ENCODE measurements at regions not wholly inside any gene's neighbourhood (a gene's known extent, or its start where the extent isn't known, plus 50 kb on each side); places are given as distances from the start of the nearest gene placed in this dataset.

DNA sequence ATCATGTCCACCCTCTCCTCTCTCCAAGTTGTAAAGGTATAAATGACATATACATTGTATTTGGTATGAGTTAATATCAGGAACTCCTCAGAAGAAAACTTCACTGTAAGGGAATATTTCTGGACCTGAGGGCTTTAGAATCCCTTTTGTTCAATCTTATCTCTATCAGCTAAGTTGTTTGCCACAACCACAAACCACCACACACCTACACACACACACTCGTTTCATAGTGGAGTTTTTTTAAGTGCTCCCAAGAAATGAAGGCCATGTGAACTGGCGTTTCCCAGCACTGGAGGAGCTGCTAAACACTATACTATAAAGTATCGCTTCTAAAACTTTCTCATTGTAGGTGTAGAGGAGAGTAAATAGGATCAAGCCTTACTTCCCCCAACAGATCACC, 64.8 kb upstream of the GHITM start:
- no peak overlapping the region for H3K14ac ChIP-seq (ENCODE audit: insufficient read length)
- no peak overlapping the region for H3K9ac ChIP-seq (replicated peaks in 1 of 4; ENCODE audit: extremely low read depth in 1 of 4, low read depth in 3 of 4, low read length in 3 of 4)
- ChIA-PET POLR2A (ENCODE audit: partially characterized antibody) (no interaction called here), CTCF (ENCODE audit: partially characterized antibody) (interaction anchor here (1.5 to 5.7 kb wide), 8 partner anchors 10 to 130 kb away, joined by 5 to 82 read pairs (median 16); no protein-coding TSS in a partner anchor)
- H3K4me3 ChIP-seq (ENCODE audit: extremely low read depth in 1 of 4, insufficient read depth in 2 of 4, low read depth in 3 of 4, low read length in 4 of 4): no peak overlapping the region
- no peak overlapping the region for H3K27ac ChIP-seq (ENCODE audit: low read depth, low read length)
- no peaks in the 10 kb centered on the region for H4K20me1 ChIP-seq (replicated peaks in 1 of 2; ENCODE audit: control insufficient read depth in 1 of 2, insufficient read depth in 2 of 2, low read length in 2 of 2)
- no peak overlapping the region for H3K56ac ChIP-seq (replicated peaks; ENCODE audit: insufficient read length, low read depth, low read length)
- H2BK12ac ChIP-seq (ENCODE audit: low read depth, low read length): no peak overlapping the region
- peaks cover 0 to 4% (median under 1%) of the 10 kb centered on the region in 4 experiments; a peak in 2 of 7 replicates for H3K4me1 ChIP-seq (replicated peaks in 1 of 4; ENCODE audit: control insufficient read depth in 3 of 4, insufficient read depth in 4 of 4, low read length in 3 of 4)
- no peaks in the 10 kb centered on the region for H3K79me2 ChIP-seq (ENCODE audit: control insufficient read depth in 1 of 2, insufficient read depth in 2 of 2, low read length in 2 of 2)
- H2BK5ac ChIP-seq (ENCODE audit: low read depth, low read length): no peak overlapping the region
- no peak overlapping the region for H2BK120ac ChIP-seq (replicated peaks; ENCODE audit: low read depth, low read length)
- no peaks in the 10 kb centered on the region for H3K36me3 ChIP-seq (ENCODE audit: control insufficient read depth in 2 of 4, insufficient read depth in 4 of 4, low read length in 3 of 4)
- H2AFZ ChIP-seq (ENCODE audit: low read length): no peak overlapping the region
- no peak overlapping the region for H4K8ac ChIP-seq (ENCODE audit: extremely low read depth, insufficient read depth, low read length)
- no peak overlapping the region for H3K4me2 ChIP-seq (ENCODE audit: insufficient read depth in 1 of 2, low read depth in 2 of 2, low read length in 2 of 2)
- H3K23me2 ChIP-seq (ENCODE audit: low read depth, low read length): 0 out of 2 replicates have a peak, but pooled peaks cover 1% of the 10 kb centered on the region
- no peaks in the 10 kb centered on the region; a peak in 2 of 7 replicates for H3K27me3 ChIP-seq (replicated peaks in 1 of 4; ENCODE audit: control insufficient read depth in 3 of 4, extremely low read depth in 1 of 4, insufficient read depth in 3 of 4, low read length in 3 of 4)
- H3K79me1 ChIP-seq (ENCODE audit: low read depth, low read length): no peaks in the 10 kb centered on the region
- no peaks in the 10 kb centered on the region for H3K9me3 ChIP-seq (ENCODE audit: insufficient read depth in 2 of 2, low read depth in 1 of 2, low read length in 1 of 2)
- WGBS, 2 experiments (ENCODE audit: extremely low coverage in 1 of 2, insufficient coverage in 1 of 2, insufficient read length in 1 of 2, insufficient replicate concordance in 2 of 2, low coverage in 1 of 2, low lambda C conversion rate in 2 of 2, missing lambda C conversion rate in 1 of 2): 83% methylated on average over 3 of the region's 3 CpGs; no CpG with 5 or more reads in 1 of the 2 experiments
- no peak overlapping the region for H4K5ac ChIP-seq (ENCODE audit: insufficient read length, low read depth, low read length)
- H2AK5ac ChIP-seq (ENCODE audit: low read depth, low read length): no peak overlapping the region
- no peak overlapping the region for H3K4ac ChIP-seq (replicated peaks; ENCODE audit: insufficient read length, low read depth, low read length)
- no peak for TF ChIP-seq TAF1 (IDR thresholded peaks at IDR 0.05; ENCODE audit: low read depth, low read length)
- no peak for TF ChIP-seq CEBPB (IDR thresholded peaks at IDR 0.05; ENCODE audit: low read depth, low read length)
- no peak for TF ChIP-seq SP4 (IDR thresholded peaks at IDR 0.05; ENCODE audit: low read length)
- no peak for TF ChIP-seq GABPA (IDR thresholded peaks at IDR 0.05; ENCODE audit: borderline replicate concordance, insufficient read depth, low read length)
- no peak for TF ChIP-seq GTF2F1 (IDR thresholded peaks at IDR 0.05; ENCODE audit: borderline replicate concordance, low read depth, low read length)
- no peak for TF ChIP-seq ZNF274 (IDR thresholded peaks at IDR 0.05; ENCODE audit: borderline replicate concordance, extremely low read depth, low read length)
- no peak for TF ChIP-seq CTBP2 (IDR thresholded peaks at IDR 0.05; ENCODE audit: borderline replicate concordance, insufficient read depth, insufficient read length, low read length)
- no peak overlapping the region for H3K23ac ChIP-seq (ENCODE audit: insufficient read length)
- H4K91ac ChIP-seq (replicated peaks; ENCODE audit: insufficient read length, low read length): no peak overlapping the region
- H3K18ac ChIP-seq (ENCODE audit: extremely low read depth, low read length): no peak overlapping the region
- FAIRE-seq: no peak
- H2BK20ac ChIP-seq (ENCODE audit: low read length): no peak overlapping the region
- H2BK15ac ChIP-seq (ENCODE audit: low read length): no peak overlapping the region
- DNase-seq (ENCODE audit: low read depth in 1 of 2, low spot score in 2 of 2): no peak
